ENCODE measurements at regions not wholly inside any gene's neighbourhood (a gene's known extent, or its start where the extent isn't known, plus 50 kb on each side); places are given as distances from the start of the nearest gene placed in this dataset.

- CTCF ChIA-PET, result no interaction called here
Measured at GRCh38 chr4:57661517-57662090, 551.4 kb upstream of the IGFBP7 start.

More at GRCh38 chr4:57661517-57662090, 551.4 kb upstream of the IGFBP7 start:
- dilution Hi-C loops (cut with MboI; ENCODE audit: extremely low pct_ligation_motif_present, low sequenced_read_pairs) (no loop called here), intact Hi-C loops (cut with micrococcal nuclease) (no loop called here)
- Histone ChIP-seq H3K79me2 (ENCODE audit: control insufficient read depth, insufficient read depth, low read length) (no peaks in the 10 kb centered on the region), H3K36me3 (ENCODE audit: control insufficient read depth in 2 of 2, extremely low read depth in 1 of 2, insufficient read depth in 2 of 2, low read length in 2 of 2) (no peaks in the 10 kb centered on the region), H3K27ac (ENCODE audit: insufficient read depth, low read depth, low read length) (no peak overlapping the region), H3K27me3 (ENCODE audit: control insufficient read depth in 2 of 2, insufficient read depth in 2 of 2, low read length in 2 of 2) (no peaks in the 10 kb centered on the region), H3K9me3 (replicated peaks; ENCODE audit: control insufficient read depth, insufficient read depth, low read length) (no peaks in the 10 kb centered on the region), H2AFZ (ENCODE audit: low read depth, low read length) (no peak overlapping the region), H3K4me1 (ENCODE audit: control insufficient read depth, extremely low read depth, insufficient read depth, low read length) (no peaks in the 10 kb centered on the region), H3K4me3 (replicated peaks in 1 of 3; ENCODE audit: insufficient read depth in 1 of 3, low read depth in 1 of 3, low read length in 3 of 3) (no peak overlapping the region), H4K20me1 (replicated peaks; ENCODE audit: control insufficient read depth, extremely low read depth, insufficient read depth, low read length) (no peaks in the 10 kb centered on the region), H3K9me1 (replicated peaks; ENCODE audit: control insufficient read depth, extremely low read depth, insufficient read depth, low read length) (no peaks in the 10 kb centered on the region), H3K9ac (replicated peaks; ENCODE audit: extremely low read depth, insufficient read depth, low read length) (no peak overlapping the region), H3K4me2 (ENCODE audit: insufficient read depth, low read length) (no peak overlapping the region)
- TF ChIP-seq POLR2A (IDR thresholded peaks at IDR 0.05; ENCODE audit: low read depth, low read length) (no peak), POLR2AphosphoS5 (IDR thresholded peaks at IDR 0.05; ENCODE audit: insufficient read depth, low read depth, low read length) (no peak), CTCF (IDR thresholded peaks at IDR 0.05; ENCODE audit: extremely low read depth in 1 of 2, insufficient read depth in 1 of 2, low read depth in 1 of 2, low read length in 2 of 2) (no peak), JUN (IDR thresholded peaks at IDR 0.05; ENCODE audit: borderline replicate concordance, insufficient read depth, insufficient read length, low read depth) (no peak), EZH2 (IDR thresholded peaks at IDR 0.05; ENCODE audit: borderline replicate concordance, low read depth, low read length, severe bottlenecking) (no peak)
- DNase-seq (ENCODE audit: low read depth, low spot score) (no peak), FAIRE-seq (no peak)
- no TSS peak for BruUV-seq (replicated peaks)
- POLR2A ChIA-PET, result no interaction called here

Data from endothelial cell of umbilical vein (primary cell).